ENCODE measurements at regions not wholly inside any gene's neighbourhood (a gene's known extent, or its start where the extent isn't known, plus 50 kb on each side); places are given as distances from the start of the nearest gene placed in this dataset.
"Not testable (repeated sequence)": the region's sequence is repeated elsewhere in the genome, so short reads cannot be mapped to it uniquely, and the experiment has no call there.

DNA sequence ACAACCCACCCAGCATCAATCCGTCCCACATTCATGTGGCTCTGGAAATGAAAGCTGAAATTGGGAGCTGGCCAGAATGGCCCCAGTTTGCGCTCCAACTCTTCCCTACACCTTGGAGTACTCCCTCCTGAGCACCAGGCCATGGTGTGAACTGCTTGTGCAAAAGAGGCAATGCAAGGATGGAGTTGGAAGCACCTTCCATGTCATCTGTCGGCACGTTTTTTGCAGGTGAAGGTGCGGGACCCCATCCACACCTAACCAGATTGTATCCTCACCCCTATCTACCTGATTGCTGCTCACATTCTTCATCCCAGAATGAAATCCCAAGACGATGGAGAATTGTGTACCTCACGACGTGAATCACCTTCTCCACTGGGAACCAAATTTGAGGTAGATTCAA, 136.6 kb upstream of the WSB1 start:
- H3K27ac ChIP-seq, result no peak overlapping the region
- ChIA-PET CTCF (interaction anchor here (0.5 kb wide), 1 partner anchor 194 kb away, joined by 7 read pairs; no protein-coding TSS in a partner anchor), POLR2A (ENCODE audit: low non-redundant PET) (no interaction called here)

GRCh38 chr17:27157898-27158297, 136.0 kb upstream of the WSB1 start:
- ChIA-PET CTCF (no interaction called here), POLR2A (ENCODE audit: low non-redundant PET) (no interaction called here)
- H3K27ac ChIP-seq, result no peak overlapping the region
- no peak for TF ChIP-seq CTCF (conservative IDR thresholded peaks at IDR 0.05; ENCODE audit: low read depth)
- DNase-seq (ENCODE audit: low spot score), result no peak

More for the DNA sequence above, 136.6 kb upstream of the WSB1 start:
- no peak for DNase-seq (ENCODE audit: low spot score)
- no peak for TF ChIP-seq CTCF (conservative IDR thresholded peaks at IDR 0.05; ENCODE audit: low read depth)

DNA sequence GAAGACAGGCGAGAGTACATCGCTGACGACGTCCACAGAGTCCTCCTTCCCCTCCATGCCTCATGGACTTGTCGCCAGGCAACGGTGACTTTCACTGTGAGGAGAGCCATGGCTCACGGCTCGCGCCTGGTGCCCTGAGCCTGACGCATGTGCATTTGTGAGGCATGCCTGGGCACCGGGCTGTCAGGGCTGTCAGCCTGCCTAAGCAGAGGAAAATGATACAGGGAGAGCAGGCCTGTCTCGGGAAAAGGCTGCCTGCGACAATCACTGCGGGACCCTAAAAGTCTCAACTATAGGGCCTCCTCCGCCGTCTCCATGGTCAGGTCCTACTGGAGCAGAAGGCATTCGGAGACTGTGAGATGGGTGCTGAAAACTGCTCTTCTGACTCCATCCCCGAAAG, 135.5 kb upstream of the WSB1 start:
- TF ChIP-seq CTCF (conservative IDR thresholded peaks at IDR 0.05; ENCODE audit: low read depth), result no peak
- CTCF ChIA-PET, result no interaction called here
- POLR2A ChIA-PET (ENCODE audit: low non-redundant PET), result no interaction called here
- H3K27ac ChIP-seq, result no peak overlapping the region
- DNase-seq (ENCODE audit: low spot score), result no peak

- POLR2A ChIA-PET (ENCODE audit: low non-redundant PET), result no interaction called here
- H3K27ac ChIP-seq, result no peak overlapping the region
- no peak for DNase-seq (ENCODE audit: low spot score)
Observed at GRCh38 chr17:27180322-27180721, 113.6 kb upstream of the WSB1 start.

DNA sequence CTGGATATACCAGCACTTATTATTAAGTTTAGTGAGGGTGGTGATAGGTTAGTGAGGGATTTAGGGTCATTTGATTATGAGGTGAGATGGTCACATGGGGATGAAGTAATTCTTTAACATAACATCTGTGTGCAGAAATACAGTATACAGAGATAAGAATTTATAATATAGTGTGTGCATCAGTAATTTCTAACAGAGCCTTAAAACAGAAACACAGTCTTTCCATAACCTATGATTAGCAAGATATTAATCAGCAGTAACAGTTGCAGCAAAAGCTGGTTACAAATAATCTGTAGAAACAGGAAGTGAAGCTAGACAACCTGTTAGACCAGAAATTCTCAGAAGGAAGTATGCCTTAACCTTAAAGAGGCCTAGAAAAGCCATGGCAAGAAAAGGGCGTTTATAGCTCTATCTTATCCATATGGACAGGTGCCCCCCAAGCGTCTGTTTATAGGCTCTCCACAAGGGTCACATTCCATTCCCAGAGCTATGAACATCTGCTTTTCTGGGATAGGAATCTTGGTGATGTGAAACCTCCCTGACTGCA, 112.5 kb upstream of the WSB1 start:
- H3K27ac ChIP-seq; DNase-seq (ENCODE audit: low spot score); POLR2A ChIA-PET (ENCODE audit: low non-redundant PET); CTCF ChIA-PET: not testable (repeated sequence)

More at GRCh38 chr17:27180322-27180721, 113.6 kb upstream of the WSB1 start:
- CTCF ChIA-PET, result no interaction called here
- no peak for TF ChIP-seq CTCF (conservative IDR thresholded peaks at IDR 0.05; ENCODE audit: low read depth)

DNA sequence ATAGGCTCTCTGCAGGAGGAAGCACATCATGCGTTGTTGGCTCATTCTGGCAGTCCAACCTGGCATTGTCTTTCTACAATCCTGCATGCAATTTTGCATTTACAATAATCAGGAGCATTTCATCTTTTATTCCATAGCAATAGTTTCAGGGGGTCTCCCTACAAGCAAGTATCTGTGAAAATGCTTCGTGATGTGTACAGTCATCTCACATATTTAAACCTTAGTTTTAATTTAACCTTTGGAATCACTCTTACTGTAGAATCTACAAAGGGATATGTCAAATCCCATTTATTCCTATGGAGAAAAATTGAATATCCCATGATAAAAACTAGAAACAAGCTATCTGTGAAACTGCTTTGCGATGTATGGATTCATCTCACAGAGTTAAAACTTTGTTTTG, 112.0 kb upstream of the WSB1 start:
- CTCF ChIA-PET, result no interaction called here
- POLR2A ChIA-PET (ENCODE audit: low non-redundant PET), result no interaction called here
- TF ChIP-seq CTCF (conservative IDR thresholded peaks at IDR 0.05; ENCODE audit: low read depth), result no peak
- no peak for DNase-seq (ENCODE audit: low spot score)
- H3K27ac ChIP-seq, result no peak overlapping the region

- DNase-seq (ENCODE audit: low spot score); POLR2A ChIA-PET (ENCODE audit: low non-redundant PET); CTCF ChIA-PET: not testable (repeated sequence)
Observed at GRCh38 chr17:27197505-27197904, 96.4 kb upstream of the WSB1 start.

More at GRCh38 chr17:27197505-27197904, 96.4 kb upstream of the WSB1 start:
- TF ChIP-seq CTCF (conservative IDR thresholded peaks at IDR 0.05; ENCODE audit: low read depth), result peak; percentile 45
- H3K27ac ChIP-seq, result not testable (repeated sequence)

Data from RWPE1 (cell line).